Bronchial epithelial cell (primary cell): ENCODE measurements at regions not wholly inside any gene's neighbourhood (a gene's known extent, or its start where the extent isn't known, plus 50 kb on each side); places are given as distances from the start of the nearest gene placed in this dataset.

Experiments used
- DNase-seq: peaks from one replicate; pipeline ENCODE4 v3.0.0-alpha.2; 2010; ENCODE audit warnings: low read depth
- FAIRE-seq: peaks from 2 replicates; lab custom pipeline; 2011; peaks lifted over from hg19 to GRCh38; lab: Jason Lieb, UNC
- H3K27me3 ChIP-seq: 2 replicates; pipeline ENCODE4 v1.5.1; 2011; ENCODE audit warnings: low read length; ENCODE audit not compliant: control insufficient read depth, insufficient read depth
- H3K36me3 ChIP-seq: 2 replicates; pipeline ENCODE4 v1.5.1; 2011; ENCODE audit warnings: low read length; ENCODE audit not compliant: control insufficient read depth, insufficient read depth
- H3K4me3 ChIP-seq: 2 replicates; pipeline ENCODE4 v1.5.1; 2011; ENCODE audit warnings: mild to moderate bottlenecking, low read depth, low read length, control low read depth
- CTCF ChIP-seq: IDR thresholded peaks from 2 replicates; pipeline ENCODE4 v1.5.1; 2011; ENCODE audit warnings: mild to moderate bottlenecking, moderate library complexity, low read length, control low read depth, inconsistent platforms; ENCODE audit not compliant: insufficient read depth, severe bottlenecking

GRCh38 chr1:30197639-30198450 lies 525.5 kb downstream of the MATN1 start:
- FAIRE-seq = no peak

GRCh38 chr1:30196872-30197638 lies 526.3 kb downstream of the MATN1 start:
- Histone ChIP-seq H3K36me3 (no peaks in the 10 kb centered on the region), H3K4me3 (no peak overlapping the region), H3K27me3 (no peaks in the 10 kb centered on the region)
- DNase-seq (no peak), FAIRE-seq (no peak)
- TF ChIP-seq CTCF = no peak

More at GRCh38 chr1:30197639-30198450, 525.5 kb downstream of the MATN1 start:
- DNase-seq = no peak
- Histone ChIP-seq H3K4me3 (no peak overlapping the region), H3K36me3 (no peaks in the 10 kb centered on the region), H3K27me3 (no peaks in the 10 kb centered on the region)
- no peak for TF ChIP-seq CTCF

GRCh38 chr1:30196457-30196856 lies 526.9 kb downstream of the MATN1 start:
- no peak for TF ChIP-seq CTCF
- no peaks in the 10 kb centered on the region for H3K36me3 ChIP-seq
- DNase-seq (no peak), FAIRE-seq (no peak)
- no peak overlapping the region for H3K4me3 ChIP-seq
- H3K27me3 ChIP-seq = no peaks in the 10 kb centered on the region

- no peak overlapping the region for H3K4me3 ChIP-seq
- FAIRE-seq = no peak
- H3K27me3 ChIP-seq = no peaks in the 10 kb centered on the region
- H3K36me3 ChIP-seq = no peaks in the 10 kb centered on the region
- DNase-seq = no peak
- no peak for TF ChIP-seq CTCF
Measured at GRCh38 chr1:30195424-30196134, 527.8 kb downstream of the MATN1 start.

GRCh38 chr1:30194741-30195423 lies 528.5 kb downstream of the MATN1 start:
- TF ChIP-seq CTCF = no peak
- Histone ChIP-seq H3K36me3 (no peaks in the 10 kb centered on the region), H3K27me3 (no peaks in the 10 kb centered on the region), H3K4me3 (no peak overlapping the region)
- FAIRE-seq (no peak), DNase-seq (no peak)
